SK-N-SH treated with all-trans-retinoic acid at 6 μM for 48 hours (cell line): ENCODE measurements at regions not wholly inside any gene's neighbourhood (a gene's known extent, or its start where the extent isn't known, plus 50 kb on each side); places are given as distances from the start of the nearest gene placed in this dataset.

ENCODE experiments used
- ATAC-seq: fragments of 200-7000 bp; cut with Tn5 transposase; 3 replicates; pipeline ENCODE4 v1.9.1; 2020; ENCODE audit warnings: mild to moderate bottlenecking, moderate library complexity
- ARNTL ChIP-seq: fragments of 450-650 bp; formaldehyde crosslinking; IDR thresholded peaks from 2 replicates; pipeline ENCODE4 v1.5.0; 2020; ENCODE audit warnings: low read depth, mild to moderate bottlenecking, moderate library complexity, borderline replicate concordance
- BACH2 ChIP-seq: fragments of 250-450 bp; sonication (Bioruptor Pico); IDR thresholded peaks from 2 replicates; pipeline ENCODE4 v1.9.0; 2021; ENCODE audit warnings: mild to moderate bottlenecking, borderline replicate concordance
- CSDC2 ChIP-seq: fragments of 250-450 bp; sonication (Bioruptor Pico); IDR thresholded peaks from 2 replicates; pipeline ENCODE4 v1.5.0; 2020; ENCODE audit warnings: mild to moderate bottlenecking, moderate library complexity
- ESRRG ChIP-seq: fragments of 250-450 bp; sonication (Bioruptor Pico); IDR thresholded peaks from 2 replicates; pipeline ENCODE4 v1.6.1; 2021; ENCODE audit warnings: mild to moderate bottlenecking
- GLIS3 ChIP-seq: fragments of 250-450 bp; sonication (Bioruptor Pico); IDR thresholded peaks from 2 replicates; pipeline ENCODE4 v1.5.0; 2020; ENCODE audit warnings: mild to moderate bottlenecking, moderate library complexity
- ISL1 ChIP-seq: fragments of 250-450 bp; sonication (Bioruptor Pico); IDR thresholded peaks from 2 replicates; pipeline ENCODE4 v2.1.2; 2022; ENCODE audit warnings: mild to moderate bottlenecking, moderate library complexity
- OSR1 ChIP-seq: fragments of 250-450 bp; sonication (Bioruptor Pico); IDR thresholded peaks from 2 replicates; pipeline ENCODE4 v1.8.0; 2022; ENCODE audit warnings: moderate library complexity, mild to moderate bottlenecking, inconsistent platforms
- PPARA ChIP-seq: fragments of 250-450 bp; sonication (Bioruptor Pico); IDR thresholded peaks from 2 replicates; pipeline ENCODE4 v1.5.0; 2020; ENCODE audit warnings: mild to moderate bottlenecking, borderline replicate concordance
- RARB ChIP-seq: fragments of 250-450 bp; sonication (Bioruptor Pico); IDR thresholded peaks from 2 replicates; pipeline ENCODE4 v1.8.0; 2021; ENCODE audit warnings: mild to moderate bottlenecking, moderate library complexity
- SNAI2 ChIP-seq: fragments of 250-450 bp; sonication (Bioruptor Pico); IDR thresholded peaks from 2 replicates; pipeline ENCODE4 v1.5.0; 2020; ENCODE audit warnings: mild to moderate bottlenecking, moderate library complexity
- TCF4 ChIP-seq: fragments of 250-450 bp; sonication (Bioruptor Pico); IDR thresholded peaks from 2 replicates; pipeline ENCODE4 v1.8.0; 2021; ENCODE audit warnings: mild to moderate bottlenecking, moderate library complexity, borderline replicate concordance
- TOX ChIP-seq: fragments of 250-450 bp; sonication (Bioruptor Pico); IDR thresholded peaks from 2 replicates; pipeline ENCODE4 v1.8.0; 2021; ENCODE audit warnings: mild to moderate bottlenecking, moderate library complexity, borderline replicate concordance
- ZC3H10 ChIP-seq: fragments of 250-450 bp; sonication (Bioruptor Pico); IDR thresholded peaks from 2 replicates; pipeline ENCODE4 v1.5.1; 2021; ENCODE audit warnings: mild to moderate bottlenecking, moderate library complexity
- ZFP3 ChIP-seq: fragments of 250-450 bp; sonication (Bioruptor Pico); IDR thresholded peaks from 2 replicates; pipeline ENCODE4 v1.5.0; 2020; ENCODE audit warnings: mild to moderate bottlenecking, moderate library complexity
- ZNF565 ChIP-seq: fragments of 450-650 bp; formaldehyde crosslinking; conservative IDR thresholded peaks from 2 replicates; pipeline ENCODE4 v1.5.0; 2020; ENCODE audit warnings: low read depth, mild to moderate bottlenecking, moderate library complexity
- ZNF70 ChIP-seq: fragments of 450-650 bp; formaldehyde crosslinking; IDR thresholded peaks from 2 replicates; pipeline ENCODE4 v1.5.0; 2020; ENCODE audit warnings: mild to moderate bottlenecking, moderate library complexity
- ZNF8 ChIP-seq: fragments of 450-650 bp; formaldehyde crosslinking; IDR thresholded peaks from 2 replicates; pipeline ENCODE4 v1.5.0; 2020; ENCODE audit warnings: mild to moderate bottlenecking, moderate library complexity
- TF ChIP-seq, protein P1 (sequence below): fragments of 250-450 bp; sonication (Bioruptor Pico); IDR thresholded peaks from 2 replicates; pipeline ENCODE4 v1.5.1; 2021; ENCODE audit warnings: mild to moderate bottlenecking, moderate library complexity
- TF ChIP-seq, protein P2 (sequence below): fragments of 250-450 bp; sonication (Bioruptor Pico); IDR thresholded peaks from 2 replicates; pipeline ENCODE4 v1.8.0; 2020; ENCODE audit warnings: mild to moderate bottlenecking, moderate library complexity, borderline replicate concordance
- TF ChIP-seq, protein P3 (sequence below): fragments of 250-450 bp; sonication (Bioruptor Pico); IDR thresholded peaks from 2 replicates; pipeline ENCODE4 v1.5.1; 2020; ENCODE audit warnings: low read depth, mild to moderate bottlenecking, moderate library complexity
- TF ChIP-seq, protein P4 (sequence below): fragments of 250-450 bp; sonication (Bioruptor Pico); IDR thresholded peaks from 2 replicates; pipeline ENCODE4 v1.8.0; 2021; ENCODE audit warnings: low read depth, mild to moderate bottlenecking, moderate library complexity, borderline replicate concordance
- TF ChIP-seq, protein P5 (sequence below): fragments of 250-450 bp; sonication (Bioruptor Pico); IDR thresholded peaks from 2 replicates; pipeline ENCODE4 v1.5.0; 2020; ENCODE audit warnings: mild to moderate bottlenecking, moderate library complexity

DNA sequence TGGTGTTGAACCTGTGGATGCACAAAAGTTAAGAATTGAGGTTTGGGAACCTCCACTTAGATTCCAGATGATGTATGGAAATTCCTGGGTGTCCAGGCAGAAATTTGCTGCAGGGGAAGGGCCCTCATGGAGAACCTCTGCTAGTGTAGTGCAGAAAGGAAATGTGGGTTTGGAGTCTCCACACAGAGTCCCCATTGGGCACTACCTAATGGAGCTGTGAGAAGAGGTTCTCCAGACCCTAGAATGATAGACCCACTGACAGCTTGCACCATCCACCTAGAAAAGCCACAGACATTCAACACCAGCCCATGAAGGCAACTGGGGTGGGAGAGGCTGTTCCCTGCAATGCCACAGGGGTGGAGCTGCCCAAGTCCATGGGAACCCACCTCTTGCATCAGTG lies 1032.8 kb upstream of the EPHA6 start:
- TF ChIP-seq, protein P1, sequence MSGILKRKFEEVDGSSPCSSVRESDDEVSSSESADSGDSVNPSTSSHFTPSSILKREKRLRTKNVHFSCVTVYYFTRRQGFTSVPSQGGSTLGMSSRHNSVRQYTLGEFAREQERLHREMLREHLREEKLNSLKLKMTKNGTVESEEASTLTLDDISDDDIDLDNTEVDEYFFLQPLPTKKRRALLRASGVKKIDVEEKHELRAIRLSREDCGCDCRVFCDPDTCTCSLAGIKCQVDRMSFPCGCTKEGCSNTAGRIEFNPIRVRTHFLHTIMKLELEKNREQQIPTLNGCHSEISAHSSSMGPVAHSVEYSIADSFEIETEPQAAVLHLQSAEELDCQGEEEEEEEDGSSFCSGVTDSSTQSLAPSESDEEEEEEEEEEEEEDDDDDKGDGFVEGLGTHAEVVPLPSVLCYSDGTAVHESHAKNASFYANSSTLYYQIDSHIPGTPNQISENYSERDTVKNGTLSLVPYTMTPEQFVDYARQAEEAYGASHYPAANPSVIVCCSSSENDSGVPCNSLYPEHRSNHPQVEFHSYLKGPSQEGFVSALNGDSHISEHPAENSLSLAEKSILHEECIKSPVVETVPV, result no peak
- TF ChIP-seq TOX (CRISPR knock-in tag), result no peak
- TF ChIP-seq PPARA (CRISPR knock-in tag), result no peak
- TF ChIP-seq ZFP3 (CRISPR knock-in tag), result no peak
- TF ChIP-seq CSDC2 (CRISPR knock-in tag), result no peak
- TF ChIP-seq ESRRG (CRISPR knock-in tag), result no peak
- TF ChIP-seq ISL1 (CRISPR knock-in tag), result no peak
- TF ChIP-seq, protein P2, sequence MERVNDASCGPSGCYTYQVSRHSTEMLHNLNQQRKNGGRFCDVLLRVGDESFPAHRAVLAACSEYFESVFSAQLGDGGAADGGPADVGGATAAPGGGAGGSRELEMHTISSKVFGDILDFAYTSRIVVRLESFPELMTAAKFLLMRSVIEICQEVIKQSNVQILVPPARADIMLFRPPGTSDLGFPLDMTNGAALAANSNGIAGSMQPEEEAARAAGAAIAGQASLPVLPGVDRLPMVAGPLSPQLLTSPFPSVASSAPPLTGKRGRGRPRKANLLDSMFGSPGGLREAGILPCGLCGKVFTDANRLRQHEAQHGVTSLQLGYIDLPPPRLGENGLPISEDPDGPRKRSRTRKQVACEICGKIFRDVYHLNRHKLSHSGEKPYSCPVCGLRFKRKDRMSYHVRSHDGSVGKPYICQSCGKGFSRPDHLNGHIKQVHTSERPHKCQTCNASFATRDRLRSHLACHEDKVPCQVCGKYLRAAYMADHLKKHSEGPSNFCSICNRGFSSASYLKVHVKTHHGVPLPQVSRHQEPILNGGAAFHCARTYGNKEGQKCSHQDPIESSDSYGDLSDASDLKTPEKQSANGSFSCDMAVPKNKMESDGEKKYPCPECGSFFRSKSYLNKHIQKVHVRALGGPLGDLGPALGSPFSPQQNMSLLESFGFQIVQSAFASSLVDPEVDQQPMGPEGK (CRISPR knock-in tag), result no peak
- TF ChIP-seq ZC3H10 (CRISPR knock-in tag), result no peak
- no peak for TF ChIP-seq SNAI2
- no peak for TF ChIP-seq RARB (CRISPR knock-in tag)
- no peak for TF ChIP-seq ZNF70 (CRISPR knock-in tag)
- no peak for TF ChIP-seq GLIS3 (CRISPR knock-in tag)
- TF ChIP-seq ZNF8, result no peak
- no peak for TF ChIP-seq OSR1 (CRISPR knock-in tag)
- no peak for ATAC-seq

- no peak for ATAC-seq
- TF ChIP-seq ARNTL (CRISPR knock-in tag) (no peak), TCF4 (CRISPR knock-in tag) (no peak), BACH2 (CRISPR knock-in tag) (no peak), TOX (CRISPR knock-in tag) (no peak), ZNF565 (no peak)
- TF ChIP-seq, protein P3, sequence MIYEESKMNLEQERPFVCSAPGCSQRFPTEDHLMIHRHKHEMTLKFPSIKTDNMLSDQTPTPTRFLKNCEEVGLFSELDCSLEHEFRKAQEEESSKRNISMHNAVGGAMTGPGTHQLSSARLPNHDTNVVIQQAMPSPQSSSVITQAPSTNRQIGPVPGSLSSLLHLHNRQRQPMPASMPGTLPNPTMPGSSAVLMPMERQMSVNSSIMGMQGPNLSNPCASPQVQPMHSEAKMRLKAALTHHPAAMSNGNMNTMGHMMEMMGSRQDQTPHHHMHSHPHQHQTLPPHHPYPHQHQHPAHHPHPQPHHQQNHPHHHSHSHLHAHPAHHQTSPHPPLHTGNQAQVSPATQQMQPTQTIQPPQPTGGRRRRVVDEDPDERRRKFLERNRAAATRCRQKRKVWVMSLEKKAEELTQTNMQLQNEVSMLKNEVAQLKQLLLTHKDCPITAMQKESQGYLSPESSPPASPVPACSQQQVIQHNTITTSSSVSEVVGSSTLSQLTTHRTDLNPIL (CRISPR knock-in tag), result no peak
- TF ChIP-seq, protein P1, result no peak
- TF ChIP-seq, protein P4, sequence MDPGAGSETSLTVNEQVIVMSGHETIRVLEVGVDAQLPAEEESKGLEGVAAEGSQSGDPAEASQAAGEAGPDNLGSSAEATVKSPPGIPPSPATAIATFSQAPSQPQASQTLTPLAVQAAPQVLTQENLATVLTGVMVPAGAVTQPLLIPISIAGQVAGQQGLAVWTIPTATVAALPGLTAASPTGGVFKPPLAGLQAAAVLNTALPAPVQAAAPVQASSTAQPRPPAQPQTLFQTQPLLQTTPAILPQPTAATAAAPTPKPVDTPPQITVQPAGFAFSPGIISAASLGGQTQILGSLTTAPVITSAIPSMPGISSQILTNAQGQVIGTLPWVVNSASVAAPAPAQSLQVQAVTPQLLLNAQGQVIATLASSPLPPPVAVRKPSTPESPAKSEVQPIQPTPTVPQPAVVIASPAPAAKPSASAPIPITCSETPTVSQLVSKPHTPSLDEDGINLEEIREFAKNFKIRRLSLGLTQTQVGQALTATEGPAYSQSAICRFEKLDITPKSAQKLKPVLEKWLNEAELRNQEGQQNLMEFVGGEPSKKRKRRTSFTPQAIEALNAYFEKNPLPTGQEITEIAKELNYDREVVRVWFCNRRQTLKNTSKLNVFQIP (CRISPR knock-in tag), result no peak
- TF ChIP-seq, protein P5, sequence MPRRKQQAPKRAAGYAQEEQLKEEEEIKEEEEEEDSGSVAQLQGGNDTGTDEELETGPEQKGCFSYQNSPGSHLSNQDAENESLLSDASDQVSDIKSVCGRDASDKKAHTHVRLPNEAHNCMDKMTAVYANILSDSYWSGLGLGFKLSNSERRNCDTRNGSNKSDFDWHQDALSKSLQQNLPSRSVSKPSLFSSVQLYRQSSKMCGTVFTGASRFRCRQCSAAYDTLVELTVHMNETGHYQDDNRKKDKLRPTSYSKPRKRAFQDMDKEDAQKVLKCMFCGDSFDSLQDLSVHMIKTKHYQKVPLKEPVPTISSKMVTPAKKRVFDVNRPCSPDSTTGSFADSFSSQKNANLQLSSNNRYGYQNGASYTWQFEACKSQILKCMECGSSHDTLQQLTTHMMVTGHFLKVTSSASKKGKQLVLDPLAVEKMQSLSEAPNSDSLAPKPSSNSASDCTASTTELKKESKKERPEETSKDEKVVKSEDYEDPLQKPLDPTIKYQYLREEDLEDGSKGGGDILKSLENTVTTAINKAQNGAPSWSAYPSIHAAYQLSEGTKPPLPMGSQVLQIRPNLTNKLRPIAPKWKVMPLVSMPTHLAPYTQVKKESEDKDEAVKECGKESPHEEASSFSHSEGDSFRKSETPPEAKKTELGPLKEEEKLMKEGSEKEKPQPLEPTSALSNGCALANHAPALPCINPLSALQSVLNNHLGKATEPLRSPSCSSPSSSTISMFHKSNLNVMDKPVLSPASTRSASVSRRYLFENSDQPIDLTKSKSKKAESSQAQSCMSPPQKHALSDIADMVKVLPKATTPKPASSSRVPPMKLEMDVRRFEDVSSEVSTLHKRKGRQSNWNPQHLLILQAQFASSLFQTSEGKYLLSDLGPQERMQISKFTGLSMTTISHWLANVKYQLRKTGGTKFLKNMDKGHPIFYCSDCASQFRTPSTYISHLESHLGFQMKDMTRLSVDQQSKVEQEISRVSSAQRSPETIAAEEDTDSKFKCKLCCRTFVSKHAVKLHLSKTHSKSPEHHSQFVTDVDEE (CRISPR knock-in tag), result no peak
Observed at GRCh38 chr3:95789111-95789510, 1025.3 kb upstream of the EPHA6 start.
